ENCODE measurements at regions not wholly inside any gene's neighbourhood (a gene's known extent, or its start where the extent isn't known, plus 50 kb on each side); places are given as distances from the start of the nearest gene placed in this dataset.
"Not testable (repeated sequence)": the region's sequence is repeated elsewhere in the genome, so short reads cannot be mapped to it uniquely, and the experiment has no call there.

DNA sequence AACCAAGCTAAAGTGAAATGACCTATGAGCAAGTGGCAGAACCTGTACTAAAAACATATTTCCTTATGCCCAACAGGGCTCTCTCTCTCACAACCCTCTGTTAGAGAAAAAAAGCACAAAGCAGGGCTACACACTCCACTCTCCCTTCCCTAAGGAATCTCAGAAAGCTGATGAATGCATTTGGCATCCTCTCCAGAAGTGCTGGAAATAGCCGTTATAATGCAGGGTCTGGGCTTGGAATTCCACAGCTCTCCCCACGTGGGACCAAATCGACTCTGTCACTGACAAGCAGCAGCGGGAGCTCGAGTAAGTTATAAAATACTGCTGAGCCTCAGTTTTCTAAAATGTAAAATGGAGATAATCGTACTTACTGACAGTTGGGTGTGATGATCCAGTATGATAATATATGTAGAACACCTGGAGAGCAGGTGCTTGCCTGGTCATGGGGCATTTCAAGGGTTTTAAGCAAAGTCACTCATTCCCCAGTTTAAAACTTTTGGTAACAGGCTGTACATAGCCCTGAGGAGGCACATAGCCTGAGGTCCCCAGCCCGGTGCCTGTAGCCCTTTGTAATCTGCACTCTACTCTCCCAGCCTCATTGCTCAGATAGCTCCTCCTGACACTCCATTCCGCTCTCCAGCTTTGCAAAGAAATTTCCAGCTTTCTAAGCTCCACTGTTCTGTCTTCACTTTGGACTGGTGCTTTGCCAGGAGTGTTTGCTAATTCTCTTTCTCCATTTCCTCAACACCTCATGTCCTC lies 175.6 kb upstream of the DAB1 start:
- Mint-ChIP-seq H3K27me3 (peaks cover 0 to 6% (median 3%) of the 10 kb centered on the region in 3 donors), H3K36me3 (no peaks in the 10 kb centered on the region), H3K4me3 (no peak overlapping the region), H3K27ac (no peak overlapping the region), H3K9me3 (no peaks in the 10 kb centered on the region), H3K4me1 (no peaks in the 10 kb centered on the region)
- DNase-seq = no peak
- ATAC-seq (ENCODE audit: low read depth in 2 of 2) = no peak

DNA sequence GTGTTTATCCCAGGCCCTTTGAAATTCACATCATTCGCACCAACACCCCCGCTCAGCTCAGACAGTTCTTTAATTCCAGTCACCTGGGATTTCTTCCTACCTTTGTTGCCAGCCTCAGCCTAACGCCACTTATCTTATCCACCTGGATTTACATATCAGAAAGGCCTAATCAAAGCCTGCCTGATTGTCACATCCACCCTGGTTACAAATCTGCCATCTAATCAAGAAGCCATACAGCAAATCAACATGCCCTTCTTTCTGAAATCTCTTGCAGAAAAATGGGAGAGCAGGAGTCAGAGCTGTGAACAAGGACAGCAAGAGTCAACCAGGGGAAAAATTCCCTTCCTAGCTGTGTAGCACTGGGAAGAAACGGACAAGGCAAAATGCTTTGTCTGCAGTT lies 173.2 kb upstream of the DAB1 start:
- Mint-ChIP-seq H3K27me3 (peaks cover 0 to 6% (median 0%) of the 10 kb centered on the region in 3 donors), H3K4me1 (no peaks in the 10 kb centered on the region), H3K36me3 (no peaks in the 10 kb centered on the region), H3K4me3 (no peak overlapping the region), H3K27ac (peak overlapping the region in 1 of 6 donors; percentile 1), H3K9me3 (no peaks in the 10 kb centered on the region)
- no peak for ATAC-seq (ENCODE audit: low read depth in 2 of 2)
- DNase-seq = no peak

GRCh38 chr1:57594002-57594401 lies 170.1 kb upstream of the DAB1 start:
- Mint-ChIP-seq H3K27me3 (peaks cover 0 to 6% (median 0%) of the 10 kb centered on the region in 3 donors), H3K4me3 (no peak overlapping the region), H3K27ac (no peak overlapping the region), H3K9me3 (no peaks in the 10 kb centered on the region), H3K36me3 (no peaks in the 10 kb centered on the region), H3K4me1 (no peaks in the 10 kb centered on the region)
- DNase-seq (no peak), ATAC-seq (ENCODE audit: low read depth in 2 of 2) (no peak)

- Mint-ChIP-seq H3K9me3 (peaks cover 0 to 2% (median 0%) of the 10 kb centered on the region in 7 donors), H3K4me3 (no peak overlapping the region), H3K36me3 (no peaks in the 10 kb centered on the region), H3K27me3 (peaks cover 0 to 5% (median 0%) of the 10 kb centered on the region in 3 donors), H3K4me1 (no peaks in the 10 kb centered on the region), H3K27ac (no peak overlapping the region)
- no peak for ATAC-seq (ENCODE audit: low read depth in 2 of 2)
- DNase-seq = no peak
These were observed 168.0 kb upstream of the DAB1 start for GRCh38 chr1:57591842-57592241.

DNA sequence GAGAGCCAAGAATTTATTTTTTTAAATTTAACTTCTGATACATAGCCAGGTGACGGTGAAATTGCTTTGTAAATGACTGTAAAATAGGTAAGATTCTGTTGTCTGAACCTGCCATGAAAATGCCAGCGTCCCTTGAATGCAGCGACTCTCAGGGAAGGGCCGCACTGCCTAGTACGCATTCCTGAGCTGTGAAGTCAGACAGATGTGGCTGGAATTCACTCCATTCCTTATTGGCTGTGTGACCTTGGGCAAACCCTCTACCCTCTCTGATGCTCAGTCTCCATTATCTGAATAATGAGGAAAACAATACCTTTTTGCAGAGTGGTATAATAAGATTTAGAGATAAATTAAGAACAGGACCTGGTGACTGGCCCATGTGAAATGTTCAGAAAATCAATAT lies 167.1 kb upstream of the DAB1 start:
- H3K27me3 Mint-ChIP-seq = peaks cover 0 to 5% (median 4%) of the 10 kb centered on the region in 3 donors
- H3K36me3 Mint-ChIP-seq = no peaks in the 10 kb centered on the region
- DNase-seq = no peak
- no peak for ATAC-seq (ENCODE audit: low read depth in 2 of 2)
- no peak overlapping the region for H3K4me3 Mint-ChIP-seq
- H3K27ac Mint-ChIP-seq = no peak overlapping the region
- H3K4me1 Mint-ChIP-seq = no peaks in the 10 kb centered on the region
- H3K9me3 Mint-ChIP-seq = peaks cover 0 to 2% (median 0%) of the 10 kb centered on the region in 7 donors

- ATAC-seq (ENCODE audit: low read depth in 2 of 2) = no peak
- Mint-ChIP-seq H3K36me3 (no peaks in the 10 kb centered on the region), H3K4me1 (no peaks in the 10 kb centered on the region), H3K4me3 (no peak overlapping the region), H3K27ac (no peak overlapping the region), H3K9me3 (peaks cover 0 to 4% (median 0%) of the 10 kb centered on the region in 7 donors), H3K27me3 (peaks cover 0 to 5% (median 4%) of the 10 kb centered on the region in 3 donors)
- no peak for DNase-seq
These were observed 163.0 kb upstream of the DAB1 start for GRCh38 chr1:57586842-57587241.

DNA sequence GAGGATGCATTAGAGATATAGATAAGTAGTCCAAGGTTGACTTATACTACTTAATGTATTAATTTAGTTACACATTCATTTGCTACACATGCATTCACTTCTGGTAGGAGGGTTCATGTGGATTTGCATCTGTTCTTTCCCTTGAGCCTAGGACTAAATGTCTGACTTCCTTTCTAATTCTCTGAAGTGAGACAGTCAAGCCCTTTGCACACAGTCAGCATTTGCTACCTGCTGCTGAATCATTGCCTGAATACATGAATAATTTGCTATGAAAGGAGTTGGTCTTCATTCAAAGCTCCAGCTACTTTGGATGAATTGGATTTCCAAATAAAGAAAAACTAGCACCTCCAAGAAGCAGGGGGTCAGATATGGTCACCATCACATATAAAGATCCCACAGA lies 154.8 kb upstream of the DAB1 start:
- H3K27me3 Mint-ChIP-seq = no peaks in the 10 kb centered on the region
- no peaks in the 10 kb centered on the region for H3K36me3 Mint-ChIP-seq
- no peaks in the 10 kb centered on the region for H3K4me1 Mint-ChIP-seq
- DNase-seq (no peak), ATAC-seq (ENCODE audit: low read depth in 2 of 2) (no peak)
- no peak overlapping the region for H3K27ac Mint-ChIP-seq
- no peak overlapping the region for H3K4me3 Mint-ChIP-seq
- peaks cover 0 to 7% (median 3%) of the 10 kb centered on the region in 7 donors for H3K9me3 Mint-ChIP-seq

DNA sequence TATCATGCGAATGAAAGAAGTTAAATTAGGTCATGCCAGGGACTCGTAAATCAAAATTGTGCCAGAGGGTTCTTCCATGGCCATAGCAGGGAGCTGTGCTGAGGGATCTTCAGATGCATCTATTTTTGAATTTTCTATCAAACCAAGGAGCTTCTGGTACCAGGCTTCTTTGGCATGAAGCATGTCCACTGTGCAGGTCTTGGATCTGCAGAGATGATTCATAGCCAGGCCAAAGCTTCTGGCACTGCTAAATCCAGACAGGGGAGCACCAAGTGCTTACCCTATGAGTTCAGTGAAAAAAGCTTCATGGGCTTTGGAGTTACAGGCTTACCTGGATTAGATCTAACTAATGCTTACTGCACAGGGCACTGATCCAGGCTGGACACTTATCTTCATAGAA lies 154.2 kb upstream of the DAB1 start:
- Mint-ChIP-seq H3K27me3 (no peaks in the 10 kb centered on the region), H3K9me3 (peaks cover 0 to 7% (median 3%) of the 10 kb centered on the region in 7 donors), H3K27ac (no peak overlapping the region), H3K4me3 (no peak overlapping the region), H3K36me3 (no peaks in the 10 kb centered on the region), H3K4me1 (no peaks in the 10 kb centered on the region)
- no peak for DNase-seq
- ATAC-seq (ENCODE audit: low read depth in 2 of 2) = no peak

DNA sequence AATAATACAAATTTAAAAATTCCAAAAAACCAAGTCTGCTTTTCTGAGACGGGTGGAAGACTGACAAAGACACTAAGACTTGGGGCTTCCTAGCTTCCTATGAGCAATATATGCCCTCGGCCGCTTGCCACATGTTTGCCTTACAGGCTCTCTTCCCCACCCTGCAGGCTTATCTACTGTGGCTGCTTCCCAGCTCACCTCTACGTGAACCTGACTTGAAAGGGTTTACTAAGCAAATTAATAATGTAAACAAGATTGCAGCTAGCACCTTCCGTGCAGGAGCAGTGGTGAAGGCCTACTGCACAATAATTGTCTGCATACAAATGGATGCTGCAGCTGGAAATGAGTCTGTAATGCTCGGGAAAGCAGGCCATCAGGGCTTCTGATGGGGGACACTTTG lies 152.9 kb upstream of the DAB1 start:
- Mint-ChIP-seq H3K27me3 (no peaks in the 10 kb centered on the region), H3K4me3 (no peak overlapping the region), H3K9me3 (peaks cover 0 to 10% (median 3%) of the 10 kb centered on the region in 7 donors), H3K36me3 (no peaks in the 10 kb centered on the region), H3K27ac (no peak overlapping the region), H3K4me1 (no peaks in the 10 kb centered on the region)
- DNase-seq (no peak), ATAC-seq (ENCODE audit: low read depth in 2 of 2) (no peak)

DNA sequence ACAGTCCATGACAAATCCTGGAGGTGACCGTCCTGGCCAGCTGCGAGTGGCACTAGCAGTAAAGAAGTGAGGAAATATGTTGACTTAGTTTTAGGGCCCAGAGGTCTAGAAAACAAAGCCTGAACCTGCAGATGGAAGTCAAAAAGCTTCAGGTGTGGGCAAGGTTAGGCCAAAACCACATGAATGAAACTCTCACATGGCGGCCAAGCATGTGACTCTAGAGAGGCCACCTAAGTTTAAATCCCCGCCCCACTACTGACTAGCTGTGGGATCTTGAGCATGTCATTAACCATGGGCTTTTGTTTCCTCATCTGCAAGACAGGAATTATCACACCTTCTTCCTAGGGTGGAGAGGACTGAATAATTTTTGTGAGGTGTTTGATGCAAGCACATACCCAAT lies 148.2 kb upstream of the DAB1 start:
- H3K27me3 Mint-ChIP-seq = no peaks in the 10 kb centered on the region
- peaks cover 0 to 17% (median 8%) of the 10 kb centered on the region in 7 donors for H3K9me3 Mint-ChIP-seq
- DNase-seq (no peak), ATAC-seq (ENCODE audit: low read depth in 2 of 2) (no peak)
- H3K4me3 Mint-ChIP-seq = no peak overlapping the region
- no peaks in the 10 kb centered on the region for H3K4me1 Mint-ChIP-seq
- H3K36me3 Mint-ChIP-seq = no peaks in the 10 kb centered on the region
- no peak overlapping the region for H3K27ac Mint-ChIP-seq

DNA sequence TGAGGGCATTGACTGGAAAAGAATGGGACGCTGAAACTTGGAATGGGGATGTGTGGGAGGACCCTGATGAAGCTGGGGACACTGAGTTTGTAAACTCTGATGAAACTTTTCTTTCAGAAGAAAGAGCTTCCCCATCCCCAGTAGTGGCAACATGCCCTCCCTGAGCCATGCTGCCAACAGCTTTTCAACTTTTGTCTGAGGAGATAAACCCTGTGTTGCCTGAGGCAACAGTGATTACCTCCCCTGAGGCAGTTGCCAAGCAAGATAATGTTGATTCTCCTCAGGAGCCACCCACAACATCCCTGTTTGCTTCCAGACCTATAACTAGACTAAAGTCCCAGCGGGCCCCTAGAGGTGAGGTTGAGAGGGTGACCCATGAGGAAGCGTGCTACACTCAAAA lies 134.2 kb upstream of the DAB1 start:
- not testable (repeated sequence) for H3K9me3 Mint-ChIP-seq; ATAC-seq (ENCODE audit: low read depth in 2 of 2); H3K4me3 Mint-ChIP-seq; DNase-seq; H3K27ac Mint-ChIP-seq; H3K4me1 Mint-ChIP-seq; H3K36me3 Mint-ChIP-seq
- peaks cover 0 to 12% (median 8%) of the 10 kb centered on the region in 3 donors for H3K27me3 Mint-ChIP-seq

DNA sequence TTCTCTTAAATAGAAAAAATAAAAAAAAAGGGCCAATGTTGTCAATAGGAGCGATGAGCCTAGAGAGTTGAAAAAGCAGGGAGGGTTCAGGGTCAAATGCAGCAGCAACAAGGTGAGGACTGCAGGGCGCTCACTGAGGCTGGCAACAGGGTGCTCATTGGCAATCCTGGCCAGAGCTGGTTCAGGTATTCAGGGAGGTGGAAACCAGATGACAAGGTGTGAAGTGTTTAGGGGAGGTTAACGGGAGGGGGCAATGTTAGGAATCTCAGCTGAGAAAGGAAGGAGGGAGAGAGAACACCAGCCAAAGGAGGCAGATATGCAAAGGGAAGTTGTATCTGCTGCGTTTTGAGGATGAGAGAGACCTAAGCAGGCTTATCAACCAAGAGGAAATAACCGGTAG lies 129.8 kb upstream of the DAB1 start:
- peaks cover 0 to 7% (median 0%) of the 10 kb centered on the region in 7 donors for H3K9me3 Mint-ChIP-seq
- H3K4me1 Mint-ChIP-seq = no peaks in the 10 kb centered on the region
- DNase-seq (no peak), ATAC-seq (ENCODE audit: low read depth in 2 of 2) (no peak)
- peaks cover 0 to 17% (median 14%) of the 10 kb centered on the region in 3 donors for H3K27me3 Mint-ChIP-seq
- no peak overlapping the region for H3K4me3 Mint-ChIP-seq
- H3K36me3 Mint-ChIP-seq = no peaks in the 10 kb centered on the region
- peak overlapping the region in 1 of 6 donors; percentile 2 for H3K27ac Mint-ChIP-seq

DNA sequence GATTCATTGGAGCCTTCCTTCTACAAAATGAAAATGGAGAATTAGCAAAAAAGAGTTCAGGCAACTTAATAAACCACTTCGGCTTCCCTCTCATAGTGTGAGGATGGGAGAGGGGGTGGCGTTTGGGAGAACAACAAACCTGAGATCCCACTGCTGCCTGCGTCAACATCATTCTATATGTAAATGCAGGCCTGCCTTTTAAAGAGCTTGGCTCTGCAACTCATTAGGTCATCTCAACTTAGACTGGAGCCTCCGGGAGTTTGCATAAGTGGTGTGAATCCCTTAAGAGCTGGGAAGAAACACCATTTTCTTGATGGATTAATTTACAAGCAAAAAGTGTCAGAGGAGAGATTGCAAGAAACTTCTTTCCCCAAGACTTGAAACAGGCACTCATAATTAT lies 127.6 kb upstream of the DAB1 start:
- ATAC-seq (ENCODE audit: low read depth in 2 of 2) (no peak), DNase-seq (no peak)
- peaks cover 0 to 13% (median 9%) of the 10 kb centered on the region in 3 donors for H3K27me3 Mint-ChIP-seq
- no peak overlapping the region for H3K27ac Mint-ChIP-seq
- no peaks in the 10 kb centered on the region for H3K4me1 Mint-ChIP-seq
- H3K36me3 Mint-ChIP-seq = no peaks in the 10 kb centered on the region
- H3K9me3 Mint-ChIP-seq = peaks cover 0 to 3% (median 0%) of the 10 kb centered on the region in 7 donors
- H3K4me3 Mint-ChIP-seq = no peak overlapping the region

GRCh38 chr1:57550092-57550491 lies 126.2 kb upstream of the DAB1 start:
- no peak overlapping the region for H3K4me3 Mint-ChIP-seq
- ATAC-seq (ENCODE audit: low read depth in 2 of 2) (no peak), DNase-seq (no peak)
- peaks cover 0 to 4% (median 0%) of the 10 kb centered on the region in 3 donors for H3K4me1 Mint-ChIP-seq
- no peak overlapping the region for H3K27ac Mint-ChIP-seq
- H3K9me3 Mint-ChIP-seq = peaks cover 0 to 2% (median 0%) of the 10 kb centered on the region in 7 donors
- no peaks in the 10 kb centered on the region for H3K36me3 Mint-ChIP-seq
- H3K27me3 Mint-ChIP-seq = peaks cover 0 to 11% (median 7%) of the 10 kb centered on the region in 3 donors
